NCI-H1092 treated with DMSO at 0.1 percent for 48 hours (cell line): ENCODE measurements at regions not wholly inside any gene's neighbourhood (a gene's known extent, or its start where the extent isn't known, plus 50 kb on each side); places are given as distances from the start of the nearest gene placed in this dataset.

Source experiments
- DNase-seq: peaks from one replicate; lab custom pipeline; 2025; lab: John Stamatoyannopoulos, UW

GRCh38 chr15:97096303-97096835, 765.9 kb downstream of the NR2F2 start:
- no peak for DNase-seq

- no peak for DNase-seq
Measured at GRCh38 chr15:97099040-97099439, 768.5 kb downstream of the NR2F2 start.

- no peak for DNase-seq
Measured at GRCh38 chr15:97101572-97101971, 771.1 kb downstream of the NR2F2 start.

GRCh38 chr15:97114900-97115760, 784.6 kb downstream of the NR2F2 start:
- no peak for DNase-seq

- no peak for DNase-seq
Measured at GRCh38 chr15:97115761-97116070, 785.2 kb downstream of the NR2F2 start.

GRCh38 chr15:97124790-97125189, 794.3 kb downstream of the NR2F2 start:
- no peak for DNase-seq

GRCh38 chr15:97126553-97127233, 796.2 kb downstream of the NR2F2 start:
- no peak for DNase-seq

GRCh38 chr15:97129674-97130073, 799.2 kb downstream of the NR2F2 start:
- no peak for DNase-seq

GRCh38 chr15:97140216-97140615, 809.7 kb downstream of the NR2F2 start:
- no peak for DNase-seq

GRCh38 chr15:97141360-97141759, 810.9 kb downstream of the NR2F2 start:
- no peak for DNase-seq

- DNase-seq: no peak
Measured at GRCh38 chr15:97141871-97142270, 811.4 kb downstream of the NR2F2 start.

- DNase-seq: no peak
Measured at GRCh38 chr15:97143592-97144376, 813.3 kb downstream of the NR2F2 start.

GRCh38 chr15:97144377-97144711, 813.8 kb downstream of the NR2F2 start:
- no peak for DNase-seq

- DNase-seq: no peak
Measured at GRCh38 chr15:97146929-97147870, 813.3 kb upstream of the ARRDC4 start.

- no peak for DNase-seq
Measured at GRCh38 chr15:97153356-97153965, 807.0 kb upstream of the ARRDC4 start.

- DNase-seq: no peak
Measured at GRCh38 chr15:97156739-97157265, 803.7 kb upstream of the ARRDC4 start.

GRCh38 chr15:97162805-97163495, 797.6 kb upstream of the ARRDC4 start:
- DNase-seq: no peak

GRCh38 chr15:97165205-97165604, 795.3 kb upstream of the ARRDC4 start:
- no peak for DNase-seq

GRCh38 chr15:97168704-97169475, 791.6 kb upstream of the ARRDC4 start:
- DNase-seq: peak; percentile 90
